Erythroblast (primary cell): ENCODE measurements at regions not wholly inside any gene's neighbourhood (a gene's known extent, or its start where the extent isn't known, plus 50 kb on each side); places are given as distances from the start of the nearest gene placed in this dataset.

ENCODE experiments used
- GATA1 ChIP-seq: IDR thresholded peaks from 2 replicates; pipeline ENCODE4 v1.6.1; 2011; ENCODE audit warnings: low read depth, mild to moderate bottlenecking, control low read depth, low read length, moderate library complexity
- POLR2A ChIP-seq: IDR thresholded peaks from 2 replicates; pipeline ENCODE4 v1.6.1; 2011; ENCODE audit warnings: mild to moderate bottlenecking, low read length

DNA sequence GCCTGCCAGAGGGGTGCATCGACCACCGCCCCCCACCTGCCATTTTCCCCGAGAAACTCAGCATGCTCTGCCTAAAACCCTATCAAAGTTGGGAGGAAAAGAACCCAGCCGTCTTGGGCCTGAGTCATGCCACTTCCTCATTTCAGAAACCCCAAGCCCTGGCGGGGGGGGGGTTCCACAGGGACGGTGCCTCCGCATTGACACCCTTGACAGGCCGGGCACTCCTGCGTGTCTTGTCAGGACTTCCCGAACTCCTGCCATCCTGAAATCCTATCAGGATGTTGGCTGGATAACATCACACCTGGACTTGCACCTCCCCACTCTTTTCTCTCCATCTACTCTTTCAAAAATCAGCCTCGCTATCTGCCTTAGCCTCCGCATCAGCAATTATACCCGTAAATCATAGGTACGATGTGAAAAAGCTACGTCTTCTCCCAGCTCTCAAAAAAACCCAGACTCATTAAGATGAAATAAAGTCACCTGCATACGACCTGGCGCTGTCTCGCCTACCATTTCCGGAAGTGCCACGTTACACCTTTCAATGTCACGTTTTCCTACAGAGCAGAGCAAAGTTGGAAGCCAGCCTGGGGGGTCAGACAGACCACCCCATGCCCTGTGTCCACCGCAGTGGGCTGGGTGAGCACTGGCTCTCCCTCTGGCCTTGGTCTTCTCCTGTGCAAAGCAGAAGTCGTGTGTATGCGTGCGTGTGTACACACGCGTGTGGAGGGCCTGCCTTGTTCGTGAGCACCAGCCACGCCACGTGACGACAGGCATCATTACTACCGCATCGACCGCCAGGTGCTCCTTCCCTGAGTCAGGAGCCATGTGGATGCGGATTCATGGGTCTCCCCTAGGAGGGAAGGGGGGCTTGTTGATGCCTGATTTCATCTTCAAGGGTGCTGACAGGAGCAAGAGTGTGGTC, 96.7 kb downstream of the RFLNA start:
- TF ChIP-seq POLR2A, result no peak
- no peak for TF ChIP-seq GATA1
